ENCODE measurements at regions not wholly inside any gene's neighbourhood (a gene's known extent, or its start where the extent isn't known, plus 50 kb on each side); places are given as distances from the start of the nearest gene placed in this dataset.
A peak's percentile ranks its signal among the peaks of the same experiment; 100 is the strongest.

GRCh38 chr1:29649189-29650040 lies 413.1 kb downstream of the PTPRU start:
- no peaks in the 10 kb centered on the region for H3K79me2 ChIP-seq (ENCODE audit: insufficient read depth, low read length)
- no peaks in the 10 kb centered on the region for H4K20me1 ChIP-seq (ENCODE audit: insufficient read depth)
- RAD21 ChIA-PET (ENCODE audit: low non-redundant PET in 1 of 2, low total read pairs in 2 of 2, uncharacterized antibody in 2 of 2, unreplicated experiment in 2 of 2): no interaction called here
- ATAC-seq (peak; percentile 77), DNase-seq (ENCODE audit: low read depth, low spot score) (no peak)
- H2AFZ ChIP-seq (ENCODE audit: low read depth, low read length, poor library complexity, severe bottlenecking): peak overlapping the region; percentile 18
- TF ChIP-seq SP1 (IDR thresholded peaks at IDR 0.05; ENCODE audit: low read depth) (peak; percentile 43; the same call in 1 of the 2 replicates), MAX (IDR thresholded peaks at IDR 0.05) (peak; percentile 27; the same call in 1 of the 2 replicates), FOSL1 (IDR thresholded peaks at IDR 0.05; ENCODE audit: low read depth) (no peak; the same call in 1 of the 2 replicates)
- intact Hi-C loops (cut with micrococcal nuclease): no loop called here
- H3K27me3 ChIP-seq (ENCODE audit: insufficient read depth, low read length): no peaks in the 10 kb centered on the region
- no peaks in the 10 kb centered on the region for H3K9me3 ChIP-seq (ENCODE audit: control insufficient read depth in 1 of 2, insufficient read depth in 1 of 2, low read depth in 1 of 2, low read length in 2 of 2)
- CTCF ChIA-PET: no interaction called here
- no peaks in the 10 kb centered on the region for H3K36me3 ChIP-seq (ENCODE audit: control insufficient read depth in 1 of 2, insufficient read depth in 2 of 2, low read length in 2 of 2)
- no peaks in the 10 kb centered on the region for H3K9me2 ChIP-seq (ENCODE audit: insufficient read depth)
- POLR2A ChIA-PET: no interaction called here
- H3K9ac ChIP-seq (ENCODE audit: low read length): no peak overlapping the region
- no peak overlapping the region for H3K4me3 ChIP-seq (replicated peaks in 1 of 2; ENCODE audit: low read depth in 1 of 2, low read length in 2 of 2)
- H3K4me1 ChIP-seq (ENCODE audit: control insufficient read depth in 1 of 2, insufficient read depth in 2 of 2, low read length in 2 of 2): peaks cover 3 to 14% of the 10 kb centered on the region in 2 experiments; a peak in 2 of 4 replicates
- H3K27ac ChIP-seq (ENCODE audit: low read depth, low read length): no peak overlapping the region
- BruUV-seq (replicated peaks): no TSS peak
- peak overlapping the region; percentile 46 for H3K4me2 ChIP-seq (ENCODE audit: low read length)

GRCh38 chr1:29648798-29649188 lies 412.5 kb downstream of the PTPRU start:
- Histone ChIP-seq H3K27ac (ENCODE audit: low read depth, low read length) (no peak overlapping the region), H3K79me2 (ENCODE audit: insufficient read depth, low read length) (no peaks in the 10 kb centered on the region), H2AFZ (ENCODE audit: low read depth, low read length, poor library complexity, severe bottlenecking) (no peak overlapping the region), H3K36me3 (ENCODE audit: control insufficient read depth in 1 of 2, insufficient read depth in 2 of 2, low read length in 2 of 2) (no peaks in the 10 kb centered on the region), H3K9me2 (ENCODE audit: insufficient read depth) (no peaks in the 10 kb centered on the region), H3K4me3 (replicated peaks in 1 of 2; ENCODE audit: low read depth in 1 of 2, low read length in 2 of 2) (no peak overlapping the region), H3K9me3 (ENCODE audit: control insufficient read depth in 1 of 2, insufficient read depth in 1 of 2, low read depth in 1 of 2, low read length in 2 of 2) (no peaks in the 10 kb centered on the region), H3K27me3 (ENCODE audit: insufficient read depth, low read length) (no peaks in the 10 kb centered on the region), H3K4me2 (ENCODE audit: low read length) (no peak overlapping the region), H3K4me1 (ENCODE audit: control insufficient read depth in 1 of 2, insufficient read depth in 2 of 2, low read length in 2 of 2) (peaks cover 3 to 14% of the 10 kb centered on the region in 2 experiments; a peak in 2 of 4 replicates), H3K9ac (ENCODE audit: low read length) (no peak overlapping the region), H4K20me1 (ENCODE audit: insufficient read depth) (no peaks in the 10 kb centered on the region)
- POLR2A ChIA-PET: no interaction called here
- TF ChIP-seq POLR2AphosphoS5 (IDR thresholded peaks at IDR 0.05; ENCODE audit: low read depth, low read length): no peak
- no peak for TF ChIP-seq EZH2phosphoT487 (IDR thresholded peaks at IDR 0.05; ENCODE audit: borderline replicate concordance)
- no peak for TF ChIP-seq SIN3A (IDR thresholded peaks at IDR 0.05; ENCODE audit: low read depth)
- no peak for TF ChIP-seq EZH2 (IDR thresholded peaks at IDR 0.05)
- TF ChIP-seq EGR1 (IDR thresholded peaks at IDR 0.05; ENCODE audit: low read depth): no peak
- CTCF ChIA-PET: no interaction called here
- DNase-seq (ENCODE audit: low read depth, low spot score) (no peak), ATAC-seq (no peak)
- intact Hi-C loops (cut with micrococcal nuclease): no loop called here
- RAD21 ChIA-PET (ENCODE audit: low non-redundant PET in 1 of 2, low total read pairs in 2 of 2, uncharacterized antibody in 2 of 2, unreplicated experiment in 2 of 2): no interaction called here
- no TSS peak for BruUV-seq (replicated peaks)

Measured in HCT116 (cell line).